ENCODE measurements at regions not wholly inside any gene's neighbourhood (a gene's known extent, or its start where the extent isn't known, plus 50 kb on each side); places are given as distances from the start of the nearest gene placed in this dataset.

- TF ChIP-seq TAF1 (IDR thresholded peaks at IDR 0.05; ENCODE audit: borderline replicate concordance, low read depth, low read length) (no peak), POLR2AphosphoS5 (IDR thresholded peaks at IDR 0.05; ENCODE audit: low read depth, low read length) (no peak), POLR2A (IDR thresholded peaks at IDR 0.05; ENCODE audit: low read depth, low read length) (no peak)
Observed at GRCh38 chr11:92796744-92797143, 172.7 kb upstream of the MTNR1B start.
